Endothelial cell of umbilical vein (primary cell): ENCODE measurements at regions not wholly inside any gene's neighbourhood (a gene's known extent, or its start where the extent isn't known, plus 50 kb on each side); places are given as distances from the start of the nearest gene placed in this dataset.

ENCODE experiments used
- BruUV-seq: library from RNA; stranded (reverse); fragments of 400-500 nt; replicated peaks from 2 replicates; lab custom pipeline; 2021; lab: Mats Ljungman, UMichigan
- CTCF ChIA-PET: fragments of 300-600, 350-600 bp; sonication (Branson Sonifier 250); formaldehyde crosslinking; loops from one replicate; lab custom pipeline; 2021; ENCODE audit warnings: antibody characterized with exemption, inconsistent platforms; lab: Charles Lee
- POLR2A ChIA-PET: fragments of 300-600, 350-600 bp; sonication (Branson Sonifier 250); formaldehyde crosslinking; loops from one replicate; lab custom pipeline; 2021; ENCODE audit warnings: antibody characterized with exemption, inconsistent platforms; lab: Charles Lee
- DNase-seq: peaks from one replicate; pipeline ENCODE4 v3.0.0-alpha.2; 2011; ENCODE audit warnings: low read depth, low spot score
- FAIRE-seq: peaks from 2 replicates; lab custom pipeline; 2011; peaks lifted over from hg19 to GRCh38; lab: Jason Lieb, UNC
- H2AFZ ChIP-seq: 2 replicates; pipeline ENCODE4 v1.6.0; 2012; ENCODE audit warnings: low read depth, low read length, control low read depth, inconsistent platforms
- H3K27ac ChIP-seq: 2 replicates; pipeline ENCODE4 v1.5.1; 2011; ENCODE audit warnings: low read depth, mild to moderate bottlenecking, control low read depth, low read length, moderate library complexity; ENCODE audit not compliant: insufficient read depth
- H3K27me3 ChIP-seq, 2 experiments: 2 replicates each; pipeline versions ENCODE4 v1.6.0 to v1.6.1; 2011; ENCODE audit warnings: low read length in 2 of 2, mixed read lengths in 1 of 2; ENCODE audit not compliant: control insufficient read depth in 2 of 2, insufficient read depth in 2 of 2
- H3K36me3 ChIP-seq, 2 experiments: 2 replicates in 1 of 2; 3 replicates in 1 of 2; pipeline ENCODE4 v1.5.1; 2011; ENCODE audit warnings: low read length in 2 of 2, mild to moderate bottlenecking in 1 of 2, moderate library complexity in 1 of 2; ENCODE audit not compliant: control insufficient read depth in 2 of 2, insufficient read depth in 2 of 2; ENCODE audit errors: extremely low read depth in 1 of 2
- H3K4me1 ChIP-seq: 3 replicates; pipeline ENCODE4 v1.5.1; 2011; ENCODE audit warnings: mild to moderate bottlenecking, low read length; ENCODE audit not compliant: control insufficient read depth, insufficient read depth; ENCODE audit errors: extremely low read depth
- H3K4me2 ChIP-seq: 2 replicates; pipeline ENCODE4 v1.6.1; 2011; ENCODE audit warnings: low read length, control low read depth, mixed read lengths; ENCODE audit not compliant: insufficient read depth
- H3K4me3 ChIP-seq, 3 experiments: fragments of 200-600 bp in 1 of 3; sonication (generic), shearing (Covaris generic) in 1 of 3; replicated peaks in 1 of 3; 2 replicates each; pipeline ENCODE4 v1.5.1; 2011 to 2016; ENCODE audit warnings: control low read depth in 3 of 3, low read length in 3 of 3, mild to moderate bottlenecking in 2 of 3, inconsistent platforms in 1 of 3, low read depth in 1 of 3, moderate library complexity in 1 of 3; ENCODE audit not compliant: insufficient read depth in 1 of 3
- H3K79me2 ChIP-seq: 2 replicates; pipeline ENCODE4 v1.6.0; 2012; ENCODE audit warnings: low read length, inconsistent platforms; ENCODE audit not compliant: control insufficient read depth, insufficient read depth
- H3K9ac ChIP-seq: replicated peaks from 2 replicates; pipeline ENCODE3; 2011; ENCODE audit warnings: low read length, control low read depth; ENCODE audit not compliant: insufficient read depth; ENCODE audit errors: extremely low read depth
- H3K9me1 ChIP-seq: replicated peaks from 3 replicates; pipeline ENCODE4 v1.6.0; 2011; ENCODE audit warnings: mild to moderate bottlenecking, low read length; ENCODE audit not compliant: control insufficient read depth, insufficient read depth; ENCODE audit errors: extremely low read depth
- H3K9me3 ChIP-seq: replicated peaks from 2 replicates; pipeline ENCODE4 v1.5.1; 2012; ENCODE audit warnings: low read length, inconsistent platforms; ENCODE audit not compliant: control insufficient read depth, insufficient read depth
- H4K20me1 ChIP-seq: replicated peaks from 2 replicates; pipeline ENCODE3; 2011; ENCODE audit warnings: mild to moderate bottlenecking, low read length; ENCODE audit not compliant: control insufficient read depth, insufficient read depth; ENCODE audit errors: extremely low read depth
- CTCF ChIP-seq, 2 donors: IDR thresholded peaks; 1 replicate in 1 of 2; 2 replicates in 1 of 2; pipeline ENCODE4 v1.5.1; 2011; ENCODE audit warnings: low read length in 2 of 2, mild to moderate bottlenecking in 2 of 2, moderate library complexity in 2 of 2, control low read depth in 1 of 2, inconsistent platforms in 1 of 2, low read depth in 1 of 2; ENCODE audit not compliant: insufficient read depth in 1 of 2; ENCODE audit errors: extremely low read depth in 1 of 2
- EZH2 ChIP-seq: IDR thresholded peaks from 2 replicates; pipeline ENCODE4 v1.6.1; 2012; ENCODE audit warnings: borderline replicate concordance, low read depth, mild to moderate bottlenecking, moderate library complexity, low read length, inconsistent platforms; ENCODE audit not compliant: severe bottlenecking
- FOS ChIP-seq: IDR thresholded peaks from 2 replicates; pipeline ENCODE4 v1.6.1; 2011; ENCODE audit warnings: mild to moderate bottlenecking, low read length, moderate library complexity, borderline replicate concordance; ENCODE audit not compliant: insufficient read depth
- GATA2 ChIP-seq: IDR thresholded peaks from 2 replicates; pipeline ENCODE4 v1.7.0; 2011; ENCODE audit warnings: low read depth, mild to moderate bottlenecking, moderate library complexity, mixed read lengths, low read length; ENCODE audit not compliant: insufficient read length, insufficient read depth
- JUN ChIP-seq: IDR thresholded peaks from 2 replicates; pipeline ENCODE4 v1.6.1; 2011; ENCODE audit warnings: borderline replicate concordance, low read depth; ENCODE audit not compliant: insufficient read length, insufficient read depth
- MAX ChIP-seq: IDR thresholded peaks from 2 replicates; pipeline ENCODE4 v1.6.1; 2011; ENCODE audit not compliant: insufficient read depth, insufficient read length
- MYC ChIP-seq: IDR thresholded peaks from one replicate; pipeline ENCODE4 v1.6.1; 2011; ENCODE audit warnings: mild to moderate bottlenecking, low read depth, low read length
- POLR2A ChIP-seq: IDR thresholded peaks from 2 replicates; pipeline ENCODE4 v1.6.1; 2012; ENCODE audit warnings: low read depth, mild to moderate bottlenecking, control low read depth, low read length
- POLR2AphosphoS5 ChIP-seq: IDR thresholded peaks from 2 replicates; pipeline ENCODE4 v1.6.1; 2012; ENCODE audit warnings: low read depth, mild to moderate bottlenecking, control low read depth, low read length, moderate library complexity; ENCODE audit not compliant: insufficient read depth
- dilution Hi-C: fragments of 300-500 bp; cut with MboI; formaldehyde crosslinking; loops from one replicate; pipeline ENCODE4 v1.15.0; 2019; ENCODE audit warnings: low sequenced_read_pairs; ENCODE audit not compliant: extremely low pct_ligation_motif_present
- intact Hi-C: fragments of 100-400 bp; cut with micrococcal nuclease; formaldehyde crosslinking; loops from one replicate; pipeline ENCODE4 v1.10.0; 2022

- Histone ChIP-seq H3K79me2 (no peaks in the 10 kb centered on the region), H3K4me1 (no peaks in the 10 kb centered on the region), H4K20me1 (no peaks in the 10 kb centered on the region), H3K4me3 (no peak overlapping the region), H3K4me2 (no peak overlapping the region), H3K27me3 (no peaks in the 10 kb centered on the region), H3K27ac (no peak overlapping the region), H3K36me3 (no peaks in the 10 kb centered on the region), H3K9me1 (no peaks in the 10 kb centered on the region), H3K9ac (no peak overlapping the region), H3K9me3 (no peaks in the 10 kb centered on the region), H2AFZ (no peak overlapping the region)
- BruUV-seq, result no TSS peak
- TF ChIP-seq POLR2A (no peak), JUN (no peak), CTCF (IDR thresholded peaks at IDR 0.05; ENCODE audit: extremely low read depth in 1 of 2, insufficient read depth in 1 of 2, low read depth in 1 of 2, low read length in 2 of 2) (no peak), MYC (no peak), EZH2 (no peak), POLR2AphosphoS5 (no peak), GATA2 (no peak), MAX (no peak), FOS (no peak)
- ChIA-PET CTCF (no interaction called here), POLR2A (no interaction called here)
- no peak for FAIRE-seq
- intact Hi-C loops, result no loop called here
- no peak for DNase-seq
- dilution Hi-C loops, result no loop called here
Measured at GRCh38 chr4:130192787-130193186, 1096.8 kb downstream of the C4orf33 start.
